Stimulated activated naive CD8-positive, alpha-beta T cell treated with anti-CD3 and anti-CD28 coated beads, Interleukin-15, Interleukin-2, amounts not matched to agents 100 U/mL and 50 U/mL, for 24 hours (primary cell): ENCODE measurements at regions not wholly inside any gene's neighbourhood (a gene's known extent, or its start where the extent isn't known, plus 50 kb on each side); places are given as distances from the start of the nearest gene placed in this dataset.
A peak's percentile ranks its signal among the peaks of the same experiment; 100 is the strongest.
"Not testable (repeated sequence)": the region's sequence is repeated elsewhere in the genome, so short reads cannot be mapped to it uniquely, and the experiment has no call there.

Experiments
- ATAC-seq: fragments of 150-1000 bp; cut with Tn5 transposase; one replicate; pipeline ENCODE4 v1.10.0; 2021
- DNase-seq: peaks from one replicate; pipeline ENCODE4 v3.0.0; 2021

GRCh38 chr21:10366210-10366609, 155.2 kb upstream of the TPTE start:
- not testable (repeated sequence) for DNase-seq, ATAC-seq

- ATAC-seq, DNase-seq: not testable (repeated sequence)
These were observed 153.8 kb upstream of the TPTE start for GRCh38 chr21:10367586-10367985.

GRCh38 chr21:10368323-10368798, 153.0 kb upstream of the TPTE start:
- not testable (repeated sequence) for DNase-seq
- ATAC-seq, result peak; percentile 34

- ATAC-seq, result not testable (repeated sequence)
These were observed 152.1 kb upstream of the TPTE start for GRCh38 chr21:10369289-10369688.

GRCh38 chr21:10377758-10378157, 143.6 kb upstream of the TPTE start:
- DNase-seq, result not testable (repeated sequence)

More at GRCh38 chr21:10369289-10369688, 152.1 kb upstream of the TPTE start:
- not testable (repeated sequence) for DNase-seq

GRCh38 chr21:10379816-10380215, 141.6 kb upstream of the TPTE start:
- ATAC-seq, DNase-seq: not testable (repeated sequence)

More at GRCh38 chr21:10377758-10378157, 143.6 kb upstream of the TPTE start:
- ATAC-seq, result not testable (repeated sequence)

- not testable (repeated sequence) for ATAC-seq, DNase-seq
These were observed 139.7 kb upstream of the TPTE start for GRCh38 chr21:10381687-10382060.

- DNase-seq, ATAC-seq: not testable (repeated sequence)
These were observed 139.2 kb upstream of the TPTE start for GRCh38 chr21:10382135-10382534.

GRCh38 chr21:10382580-10382979, 138.8 kb upstream of the TPTE start:
- ATAC-seq, DNase-seq: not testable (repeated sequence)

GRCh38 chr21:10383571-10383970, 137.8 kb upstream of the TPTE start:
- DNase-seq, ATAC-seq: not testable (repeated sequence)

GRCh38 chr21:10384304-10384861, 137.0 kb upstream of the TPTE start:
- not testable (repeated sequence) for DNase-seq, ATAC-seq

- not testable (repeated sequence) for DNase-seq, ATAC-seq
These were observed 136.2 kb upstream of the TPTE start for GRCh38 chr21:10385202-10385601.

- not testable (repeated sequence) for DNase-seq, ATAC-seq
These were observed 135.4 kb upstream of the TPTE start for GRCh38 chr21:10385898-10386527.

GRCh38 chr21:10387692-10388450, 133.5 kb upstream of the TPTE start:
- ATAC-seq, DNase-seq: not testable (repeated sequence)

- DNase-seq, ATAC-seq: not testable (repeated sequence)
These were observed 132.8 kb upstream of the TPTE start for GRCh38 chr21:10388625-10389024.

- not testable (repeated sequence) for ATAC-seq, DNase-seq
These were observed 129.1 kb upstream of the TPTE start for GRCh38 chr21:10392301-10392700.

GRCh38 chr21:10395963-10396362, 125.4 kb upstream of the TPTE start:
- ATAC-seq, DNase-seq: not testable (repeated sequence)

GRCh38 chr21:10397495-10397915, 123.9 kb upstream of the TPTE start:
- not testable (repeated sequence) for DNase-seq
- peak; percentile 7 for ATAC-seq

- DNase-seq, ATAC-seq: not testable (repeated sequence)
These were observed 122.5 kb upstream of the TPTE start for GRCh38 chr21:10398692-10399489.

GRCh38 chr21:10400622-10401361, 120.6 kb upstream of the TPTE start:
- ATAC-seq, DNase-seq: not testable (repeated sequence)

GRCh38 chr21:10402461-10402860, 118.9 kb upstream of the TPTE start:
- not testable (repeated sequence) for ATAC-seq, DNase-seq
